Keratinocyte (primary cell): ENCODE measurements at regions not wholly inside any gene's neighbourhood (a gene's known extent, or its start where the extent isn't known, plus 50 kb on each side); places are given as distances from the start of the nearest gene placed in this dataset.

Source experiments
- DNase-seq: peaks from one replicate; pipeline ENCODE4 v3.0.0-alpha.2; 2011; ENCODE audit warnings: low read depth, missing footprints, low spot score
- FAIRE-seq: peaks from 2 replicates; lab custom pipeline; 2011; peaks lifted over from hg19 to GRCh38; lab: Jason Lieb, UNC
- H2AFZ ChIP-seq: 2 replicates; pipeline ENCODE4 v1.6.0; 2012; ENCODE audit warnings: low read length, control low read depth, inconsistent platforms; ENCODE audit not compliant: control insufficient read depth
- H3K27ac ChIP-seq: 2 replicates; pipeline ENCODE4 v1.5.1; 2011; ENCODE audit warnings: low read length; ENCODE audit not compliant: control insufficient read depth, insufficient read depth
- H3K27me3 ChIP-seq: 3 replicates; pipeline ENCODE4 v1.6.0; 2011; ENCODE audit warnings: low read length; ENCODE audit not compliant: control insufficient read depth, insufficient read depth; ENCODE audit errors: extremely low read depth
- H3K36me3 ChIP-seq, 2 experiments: 2 replicates in 1 of 2; 3 replicates in 1 of 2; pipeline ENCODE4 v1.5.1; 2011; ENCODE audit warnings: low read length in 2 of 2, mild to moderate bottlenecking in 1 of 2; ENCODE audit not compliant: control insufficient read depth in 2 of 2, insufficient read depth in 2 of 2; ENCODE audit errors: extremely low read depth in 1 of 2
- H3K4me1 ChIP-seq: 3 replicates; pipeline ENCODE4 v1.5.1; 2011; ENCODE audit warnings: low read length; ENCODE audit not compliant: control insufficient read depth, insufficient read depth; ENCODE audit errors: extremely low read depth
- H3K4me2 ChIP-seq: 3 replicates; pipeline ENCODE4 v1.6.0; 2011; ENCODE audit warnings: low read depth, low read length; ENCODE audit not compliant: control insufficient read depth, insufficient read depth; ENCODE audit errors: extremely low read depth
- H3K4me3 ChIP-seq, 3 experiments: fragments of 200-600 bp in 1 of 3; sonication (generic) in 1 of 3; 2 replicates in 2 of 3; 3 replicates in 1 of 3; pipeline ENCODE4 v1.5.1; 2011 to 2016; ENCODE audit warnings: low read length in 3 of 3, mild to moderate bottlenecking in 3 of 3, control low read depth in 2 of 3, inconsistent platforms in 1 of 3, low read depth in 1 of 3, mixed read lengths in 1 of 3, mixed run types in 1 of 3, moderate library complexity in 1 of 3; ENCODE audit not compliant: control insufficient read depth in 2 of 3, insufficient read depth in 2 of 3; ENCODE audit errors: extremely low read depth in 1 of 3
- H3K79me2 ChIP-seq: 2 replicates; pipeline ENCODE4 v1.6.0; 2012; ENCODE audit warnings: low read length; ENCODE audit not compliant: control insufficient read depth, insufficient read depth
- H3K9ac ChIP-seq: 3 replicates; pipeline ENCODE4 v1.6.0; 2011; ENCODE audit warnings: low read length; ENCODE audit not compliant: control insufficient read depth, insufficient read depth; ENCODE audit errors: extremely low read depth
- H3K9me1 ChIP-seq: 3 replicates; pipeline ENCODE4 v1.6.0; 2011; ENCODE audit warnings: low read length; ENCODE audit not compliant: control insufficient read depth, insufficient read depth; ENCODE audit errors: extremely low read depth
- H3K9me3 ChIP-seq: 2 replicates; pipeline ENCODE4 v1.5.1; 2012; ENCODE audit warnings: low read depth, low read length; ENCODE audit not compliant: control insufficient read depth
- H4K20me1 ChIP-seq: 3 replicates; pipeline ENCODE4 v1.6.0; 2011; ENCODE audit warnings: low read length; ENCODE audit not compliant: control insufficient read depth, insufficient read depth; ENCODE audit errors: extremely low read depth
- CTCF ChIP-seq, 3 experiments: IDR thresholded peaks in 1 of 3; conservative IDR thresholded peaks in 1 of 3; optimal IDR thresholded peaks in 1 of 3; 2 replicates in 2 of 3; 3 replicates in 1 of 3; pipeline versions ENCODE3 to v1.5.1; 2011; ENCODE audit warnings: low read length in 3 of 3, mild to moderate bottlenecking in 3 of 3, moderate library complexity in 2 of 3, control low read depth in 1 of 3, inconsistent platforms in 1 of 3; ENCODE audit not compliant: insufficient read depth in 2 of 3; ENCODE audit errors: extremely low read depth in 1 of 3
- EZH2 ChIP-seq: IDR thresholded peaks from one replicate; pipeline ENCODE4 v1.6.1; 2012; ENCODE audit warnings: inconsistent platforms, mild to moderate bottlenecking, low read length, moderate library complexity
- dilution Hi-C: fragments of 300-500 bp; cut with MboI; formaldehyde crosslinking; loops from one replicate; pipeline ENCODE4 v1.7.0; 2020; ENCODE audit warnings: low sequenced_read_pairs; ENCODE audit not compliant: extremely low pct_ligation_motif_present

GRCh38 chr5:44664711-44665100 is 144.0 kb upstream of the MRPS30 start:
- FAIRE-seq, result no peak
- no peaks in the 10 kb centered on the region for H3K27me3 ChIP-seq
- H3K4me2 ChIP-seq, result no peak overlapping the region
- no peaks in the 10 kb centered on the region for H3K79me2 ChIP-seq
- H3K9me3 ChIP-seq, result no peaks in the 10 kb centered on the region
- DNase-seq, result no peak
- no peaks in the 10 kb centered on the region for H4K20me1 ChIP-seq
- dilution Hi-C loops, result no loop called here
- H3K27ac ChIP-seq, result no peak overlapping the region
- TF ChIP-seq EZH2 (no peak), CTCF (optimal IDR thresholded peaks at IDR 0.05 in 1 of 3, IDR thresholded peaks at IDR 0.05 in 1 of 3, conservative IDR thresholded peaks at IDR 0.05 in 1 of 3; ENCODE audit: extremely low read depth in 1 of 3, insufficient read depth in 2 of 3, low read length in 3 of 3) (no peak)
- H3K4me3 ChIP-seq, result no peak overlapping the region
- H3K4me1 ChIP-seq, result no peaks in the 10 kb centered on the region
- H2AFZ ChIP-seq, result no peak overlapping the region
- no peaks in the 10 kb centered on the region for H3K36me3 ChIP-seq
- H3K9me1 ChIP-seq, result no peaks in the 10 kb centered on the region
- no peak overlapping the region for H3K9ac ChIP-seq

- Histone ChIP-seq H3K9me1 (no peaks in the 10 kb centered on the region), H3K4me1 (no peaks in the 10 kb centered on the region), H3K9me3 (no peaks in the 10 kb centered on the region), H3K9ac (no peak overlapping the region), H3K27ac (no peak overlapping the region), H4K20me1 (no peaks in the 10 kb centered on the region), H3K36me3 (no peaks in the 10 kb centered on the region), H3K27me3 (no peaks in the 10 kb centered on the region), H3K4me3 (no peak overlapping the region), H3K79me2 (no peaks in the 10 kb centered on the region), H2AFZ (no peak overlapping the region), H3K4me2 (no peak overlapping the region)
- dilution Hi-C loops, result no loop called here
- TF ChIP-seq CTCF (optimal IDR thresholded peaks at IDR 0.05 in 1 of 3, IDR thresholded peaks at IDR 0.05 in 1 of 3, conservative IDR thresholded peaks at IDR 0.05 in 1 of 3; ENCODE audit: extremely low read depth in 1 of 3, insufficient read depth in 2 of 3, low read length in 3 of 3) (no peak), EZH2 (no peak)
- no peak for FAIRE-seq
- DNase-seq, result no peak
Measured at GRCh38 chr5:44663991-44664710, 144.6 kb upstream of the MRPS30 start.
